ENCODE measurements at regions not wholly inside any gene's neighbourhood (a gene's known extent, or its start where the extent isn't known, plus 50 kb on each side); places are given as distances from the start of the nearest gene placed in this dataset.

GRCh38 chr1:88111816-88112215, 572.3 kb upstream of the PKN2 start:
- FAIRE-seq, result no peak

DNA sequence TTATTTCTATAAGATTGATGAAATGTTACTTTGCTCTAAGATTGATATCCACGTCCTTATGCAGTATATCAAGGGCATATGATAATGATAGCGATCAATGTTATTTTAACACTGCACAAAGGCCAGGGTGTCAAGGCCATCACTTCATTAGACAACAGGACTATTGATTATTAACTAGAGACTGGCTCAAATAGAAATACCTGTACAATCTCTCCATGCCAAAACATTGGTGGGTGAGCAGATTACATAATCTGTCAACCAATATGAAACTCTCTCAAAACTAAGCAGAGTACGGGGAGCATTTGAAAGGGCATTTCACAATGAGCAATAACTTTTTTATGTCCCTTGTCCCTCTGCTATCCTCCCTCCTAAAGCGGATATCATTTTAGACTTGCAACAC, 566.5 kb upstream of the PKN2 start:
- FAIRE-seq, result no peak

DNA sequence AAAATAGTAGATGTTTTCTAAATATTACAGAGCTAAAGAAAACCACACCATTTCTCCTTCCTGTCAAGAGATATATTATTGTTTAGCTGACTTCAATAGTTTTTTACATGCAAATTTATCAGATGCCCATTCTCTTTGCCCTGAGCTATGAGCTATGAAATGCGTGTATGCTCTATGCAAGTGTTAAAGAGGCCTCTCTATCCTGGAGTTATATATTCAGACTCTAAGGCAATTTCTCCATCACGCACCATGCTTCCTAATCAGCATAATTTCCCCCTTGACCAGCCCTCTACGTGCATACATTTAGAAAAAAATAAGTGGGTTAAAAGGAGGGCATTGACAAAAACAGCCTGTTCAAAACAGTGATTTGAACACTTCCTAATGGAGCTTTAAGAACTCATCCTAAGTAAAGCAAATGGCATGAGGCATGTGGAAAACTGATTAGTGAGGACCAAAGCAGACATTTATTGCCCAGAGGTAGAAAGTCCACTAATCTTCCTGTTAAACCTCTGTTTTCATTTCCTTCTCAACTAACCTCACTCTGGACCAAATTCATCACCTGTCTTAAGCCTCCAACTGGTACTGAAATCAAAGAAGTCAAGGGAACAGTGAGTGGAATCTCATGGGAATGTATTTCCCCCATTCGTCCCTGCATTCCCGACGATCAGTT, 565.8 kb upstream of the PKN2 start:
- no peak for FAIRE-seq

DNA sequence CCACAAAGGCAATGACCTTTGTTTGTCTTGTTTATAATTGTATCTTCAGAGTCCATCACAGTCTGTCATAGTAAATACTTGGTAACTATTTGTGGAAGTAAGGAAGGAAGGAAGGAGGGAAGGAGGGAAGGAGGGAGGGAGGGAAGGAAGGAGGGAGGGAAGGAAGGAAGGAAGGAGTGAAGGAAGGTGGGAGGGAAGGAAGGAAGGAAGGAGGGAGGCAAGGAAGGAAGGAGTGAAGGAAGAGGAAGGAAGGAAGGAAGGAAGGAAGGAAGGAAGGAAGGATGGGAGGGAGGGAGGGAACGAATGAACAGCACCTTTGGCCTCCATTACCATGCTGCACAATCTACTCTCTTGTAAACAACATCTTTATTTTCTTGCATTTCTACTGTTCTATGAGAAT, 559.5 kb upstream of the PKN2 start:
- no peak for FAIRE-seq

- no peak for FAIRE-seq
Measured at GRCh38 chr1:88126467-88126866, 557.6 kb upstream of the PKN2 start.

GRCh38 chr1:88133991-88134390, 550.1 kb upstream of the PKN2 start:
- FAIRE-seq, result no peak

- FAIRE-seq, result no peak
Measured at GRCh38 chr1:88134983-88135921, 548.8 kb upstream of the PKN2 start.

DNA sequence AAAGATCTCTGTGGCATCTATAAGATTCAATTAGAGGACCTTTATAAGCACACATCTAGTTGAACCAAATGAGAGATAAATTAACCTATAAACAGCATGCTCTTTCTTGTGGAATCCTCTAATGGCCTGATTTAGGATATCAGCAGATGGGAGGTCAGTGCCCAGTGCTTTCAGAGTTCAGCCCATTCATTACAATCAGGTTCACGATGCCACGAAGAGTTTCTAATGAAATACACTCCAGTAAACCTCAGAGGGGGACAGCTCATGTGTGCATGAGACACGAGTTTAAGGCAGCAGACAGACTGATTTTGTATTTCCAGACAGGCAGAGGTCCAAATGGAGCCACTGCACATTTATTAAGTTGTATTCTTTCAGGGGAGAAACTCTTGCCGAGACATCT, 544.4 kb upstream of the PKN2 start:
- FAIRE-seq, result no peak

DNA sequence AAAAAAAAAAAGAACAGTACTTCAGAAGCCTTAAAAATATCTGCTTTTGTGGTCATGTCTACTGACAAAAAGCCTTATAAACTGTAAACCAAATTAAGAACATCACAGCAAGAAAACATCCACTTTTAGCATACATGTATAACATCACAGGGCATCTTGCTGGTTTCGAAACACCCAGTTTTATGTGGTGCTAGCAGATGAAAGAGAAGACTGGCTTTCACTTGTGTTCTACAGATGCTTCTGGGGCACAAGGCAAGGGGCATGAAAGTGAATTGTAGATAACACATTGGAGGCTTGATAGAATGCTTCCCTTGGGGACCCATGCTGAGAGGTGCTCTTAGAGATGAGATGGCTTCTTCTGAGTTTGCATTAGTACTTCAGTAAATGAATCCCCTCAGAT, 543.7 kb upstream of the PKN2 start:
- FAIRE-seq, result no peak

GRCh38 chr1:88141499-88142074, 542.5 kb upstream of the PKN2 start:
- no peak for FAIRE-seq

- FAIRE-seq, result no peak
Measured at GRCh38 chr1:88145752-88146151, 538.3 kb upstream of the PKN2 start.

- FAIRE-seq, result no peak
Measured at GRCh38 chr1:88149686-88150085, 534.4 kb upstream of the PKN2 start.

GRCh38 chr1:88150330-88150729, 533.7 kb upstream of the PKN2 start:
- FAIRE-seq, result no peak

GRCh38 chr1:88163187-88163586, 520.9 kb upstream of the PKN2 start:
- no peak for FAIRE-seq

- FAIRE-seq, result no peak
Measured at GRCh38 chr1:88168126-88168525, 515.9 kb upstream of the PKN2 start.

GRCh38 chr1:88169139-88169538, 514.9 kb upstream of the PKN2 start:
- FAIRE-seq, result peak; percentile 71

GRCh38 chr1:88169939-88170338, 514.1 kb upstream of the PKN2 start:
- no peak for FAIRE-seq

DNA sequence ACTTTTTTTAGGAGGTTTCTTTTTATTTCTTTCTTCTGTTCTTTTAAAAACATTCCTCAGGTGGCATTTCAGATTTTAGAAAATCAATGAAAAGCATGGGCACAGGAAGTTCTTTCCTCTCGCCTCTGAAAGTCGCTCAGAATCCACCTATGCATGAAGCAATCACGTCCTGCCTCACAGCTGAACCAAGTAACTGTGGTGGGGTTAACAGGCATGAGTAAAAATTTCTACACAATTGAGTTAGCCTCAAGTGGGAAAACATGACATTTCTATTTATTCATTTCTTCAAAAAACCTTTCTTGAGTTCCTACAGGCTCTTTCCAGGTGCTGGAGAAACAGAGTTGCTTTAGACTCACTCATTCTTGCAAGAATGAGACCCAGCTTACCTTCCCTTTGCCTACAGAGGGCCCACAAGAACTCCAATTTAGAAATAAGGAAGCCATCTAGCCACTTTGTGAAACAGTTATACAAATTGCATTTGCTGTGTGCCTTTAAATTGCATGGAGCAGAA, 508.9 kb upstream of the PKN2 start:
- FAIRE-seq, result peak; percentile 53

DNA sequence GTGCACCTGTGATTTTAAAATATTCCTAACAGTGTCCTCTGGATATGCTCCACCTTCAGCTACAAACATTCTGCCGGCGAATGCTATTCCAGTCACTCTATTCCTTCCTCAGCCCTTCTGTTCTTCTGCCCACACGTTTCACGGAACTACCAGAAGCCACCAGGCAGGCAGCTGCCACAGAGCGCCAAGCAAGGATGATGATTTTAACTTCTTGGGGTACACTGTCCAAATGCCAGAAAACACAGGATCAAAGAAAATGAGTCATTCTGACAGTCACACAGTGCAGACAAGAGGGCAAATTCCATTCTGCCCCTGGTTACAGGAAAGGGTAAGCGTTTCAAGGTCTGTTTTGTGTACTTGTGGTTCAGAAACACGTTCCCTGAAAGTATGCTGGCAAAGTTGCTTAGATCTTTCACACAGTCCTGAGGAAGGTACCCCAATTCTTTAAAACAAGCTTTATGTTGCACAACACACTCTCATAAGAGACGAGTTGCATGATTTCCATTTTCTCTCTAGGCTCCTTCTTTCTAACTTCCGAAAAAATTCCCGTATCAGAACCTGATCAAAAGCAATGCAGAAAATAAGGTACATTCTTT, 508.3 kb upstream of the PKN2 start:
- FAIRE-seq, result no peak

DNA sequence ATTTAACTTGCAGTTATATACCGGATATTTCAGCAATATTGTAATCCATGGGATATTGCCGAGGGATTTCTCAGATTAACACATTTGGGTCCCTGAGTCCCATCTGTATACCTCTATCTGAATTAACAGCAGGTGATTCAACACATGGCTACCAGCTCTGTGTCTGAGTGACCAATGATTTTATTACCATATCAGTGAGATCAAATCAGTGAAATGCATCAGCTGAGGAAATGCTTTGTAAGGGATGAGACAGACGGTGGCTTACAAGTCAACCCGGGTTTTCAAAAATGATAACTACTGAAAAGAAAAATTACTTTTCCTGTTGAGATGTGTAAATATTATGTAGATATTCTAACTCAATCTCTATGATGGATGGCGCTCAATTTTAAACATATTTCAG, 504.1 kb upstream of the PKN2 start:
- FAIRE-seq, result no peak

- peak; percentile 76 for FAIRE-seq
Measured at GRCh38 chr1:88180449-88181108, 503.5 kb upstream of the PKN2 start.

DNA sequence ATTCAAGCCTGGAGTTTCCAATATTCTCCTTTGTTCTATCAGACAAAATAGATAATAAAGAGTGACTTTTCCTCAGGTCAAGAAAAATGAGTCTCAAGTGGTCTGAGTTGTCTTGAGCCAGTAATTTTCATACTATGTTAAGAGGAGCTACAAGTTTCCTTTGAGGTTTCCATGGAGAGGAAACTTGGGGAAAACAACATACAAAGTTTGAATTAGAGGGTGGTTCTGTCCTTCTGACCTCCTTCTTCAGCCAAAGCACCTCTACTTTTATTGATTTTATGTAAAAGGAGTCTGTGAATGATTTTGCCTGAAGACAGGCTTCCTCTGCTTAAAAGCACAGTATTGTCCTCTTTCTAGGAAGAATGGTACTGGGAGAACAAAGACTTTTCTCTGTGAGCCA, 497.2 kb upstream of the PKN2 start:
- no peak for FAIRE-seq

DNA sequence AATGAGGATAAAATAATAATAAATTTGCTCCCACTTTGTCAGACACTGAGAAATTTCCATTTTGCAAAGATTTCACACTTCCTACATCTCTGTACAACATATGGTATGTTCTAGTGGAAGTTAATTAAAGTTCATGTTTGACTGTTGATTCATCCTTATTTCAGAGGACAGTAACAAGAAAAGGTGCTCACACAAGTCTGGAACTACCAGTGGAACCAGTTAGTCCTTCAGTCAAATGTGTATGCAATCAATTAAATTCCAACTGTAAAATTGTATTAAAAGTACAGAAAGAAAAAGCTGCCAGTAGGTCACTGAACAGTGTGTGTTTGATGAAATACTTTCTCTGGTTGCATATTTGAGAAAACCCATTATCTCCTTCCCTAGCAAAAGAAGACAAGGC, 496.0 kb upstream of the PKN2 start:
- no peak for FAIRE-seq
